ENCODE measurements at regions not wholly inside any gene's neighbourhood (a gene's known extent, or its start where the extent isn't known, plus 50 kb on each side); places are given as distances from the start of the nearest gene placed in this dataset.
"Not testable (repeated sequence)": the region's sequence is repeated elsewhere in the genome, so short reads cannot be mapped to it uniquely, and the experiment has no call there.

DNA sequence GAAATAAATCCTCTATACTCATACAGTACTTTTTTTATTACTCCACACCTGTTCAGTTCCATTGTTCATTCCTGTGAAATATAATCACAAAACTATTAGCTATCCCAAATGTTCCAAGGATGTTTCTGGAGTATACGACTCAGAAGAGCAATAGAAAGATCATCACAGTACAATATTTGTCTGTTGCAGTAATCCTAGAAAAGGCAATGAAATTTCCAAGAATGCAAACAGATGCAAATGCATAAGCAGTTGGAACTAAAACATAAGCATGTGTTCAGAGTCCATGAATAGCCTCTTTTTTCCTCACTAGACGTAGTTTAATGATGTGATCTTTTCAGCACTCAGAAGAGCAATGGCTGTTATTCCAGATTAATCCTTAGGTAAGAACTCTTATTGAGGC lies 55.2 kb downstream of the RTL3 start:
- Histone ChIP-seq H3K27me3 (ENCODE audit: control insufficient read depth, insufficient read depth, low read length) (no peaks in the 10 kb centered on the region), H3K36me3 (ENCODE audit: control insufficient read depth, insufficient read depth, low read length) (no peaks in the 10 kb centered on the region), H3K4me3 (ENCODE audit: low read depth, low read length) (no peak overlapping the region), H3K4me1 (ENCODE audit: control insufficient read depth, insufficient read depth, low read length) (no peaks in the 10 kb centered on the region), H3K9me3 (ENCODE audit: control insufficient read depth, insufficient read depth, low read length) (peaks cover 46% of the 10 kb centered on the region), H3K9ac (ENCODE audit: low read depth, low read length) (no peak overlapping the region), H3K27ac (ENCODE audit: low read depth, low read length) (no peak overlapping the region)

GRCh38 chrX:78595901-78596502 lies 63.1 kb downstream of the RTL3 start:
- no peak overlapping the region for H3K27ac ChIP-seq (ENCODE audit: low read depth, low read length)
- H3K4me3 ChIP-seq (ENCODE audit: low read depth, low read length): no peak overlapping the region
- H3K9ac ChIP-seq (ENCODE audit: low read depth, low read length): no peak overlapping the region
- no peaks in the 10 kb centered on the region for H3K27me3 ChIP-seq (ENCODE audit: control insufficient read depth, insufficient read depth, low read length)
- H3K36me3 ChIP-seq (ENCODE audit: control insufficient read depth, insufficient read depth, low read length): no peaks in the 10 kb centered on the region
- H3K4me1 ChIP-seq (ENCODE audit: control insufficient read depth, insufficient read depth, low read length): no peaks in the 10 kb centered on the region
- peaks cover 43% of the 10 kb centered on the region for H3K9me3 ChIP-seq (ENCODE audit: control insufficient read depth, insufficient read depth, low read length)

- no peak overlapping the region for H3K4me3 ChIP-seq (ENCODE audit: low read depth, low read length)
- H3K9me3 ChIP-seq (ENCODE audit: control insufficient read depth, insufficient read depth, low read length): peaks cover 31% of the 10 kb centered on the region
- no peaks in the 10 kb centered on the region for H3K4me1 ChIP-seq (ENCODE audit: control insufficient read depth, insufficient read depth, low read length)
- H3K27me3 ChIP-seq (ENCODE audit: control insufficient read depth, insufficient read depth, low read length): no peaks in the 10 kb centered on the region
- no peaks in the 10 kb centered on the region for H3K36me3 ChIP-seq (ENCODE audit: control insufficient read depth, insufficient read depth, low read length)
- no peak overlapping the region for H3K27ac ChIP-seq (ENCODE audit: low read depth, low read length)
- no peak overlapping the region for H3K9ac ChIP-seq (ENCODE audit: low read depth, low read length)
These were observed 65.4 kb downstream of the RTL3 start for GRCh38 chrX:78593701-78594100.

DNA sequence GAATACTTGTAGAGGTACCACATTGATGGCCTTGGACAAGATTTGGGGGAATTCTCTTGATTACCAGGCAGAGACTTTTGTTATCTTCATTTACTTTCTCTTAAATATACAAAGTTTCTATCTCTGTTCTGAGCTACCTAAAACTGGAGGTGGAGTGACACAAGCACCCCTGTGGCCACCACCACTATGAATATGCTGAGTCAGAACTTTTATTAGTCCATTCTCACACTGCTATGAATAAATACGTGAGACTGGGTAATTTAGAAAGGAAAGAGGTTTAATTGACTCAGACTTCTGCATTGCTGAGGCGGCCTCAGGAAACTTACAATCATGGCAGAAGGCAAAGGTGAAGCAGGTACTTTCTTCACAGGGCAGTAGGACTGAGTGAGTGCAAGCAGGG lies 67.1 kb downstream of the RTL3 start:
- no peaks in the 10 kb centered on the region for H3K36me3 ChIP-seq (ENCODE audit: control insufficient read depth, insufficient read depth, low read length)
- no peaks in the 10 kb centered on the region for H3K27me3 ChIP-seq (ENCODE audit: control insufficient read depth, insufficient read depth, low read length)
- H3K4me3 ChIP-seq (ENCODE audit: low read depth, low read length): no peak overlapping the region
- no peaks in the 10 kb centered on the region for H3K4me1 ChIP-seq (ENCODE audit: control insufficient read depth, insufficient read depth, low read length)
- H3K27ac ChIP-seq (ENCODE audit: low read depth, low read length): no peak overlapping the region
- no peak overlapping the region for H3K9ac ChIP-seq (ENCODE audit: low read depth, low read length)
- peaks cover 26% of the 10 kb centered on the region for H3K9me3 ChIP-seq (ENCODE audit: control insufficient read depth, insufficient read depth, low read length)

- H3K36me3 ChIP-seq (ENCODE audit: control insufficient read depth, insufficient read depth, low read length): no peaks in the 10 kb centered on the region
- H3K9ac ChIP-seq (ENCODE audit: low read depth, low read length): no peak overlapping the region
- no peak overlapping the region for H3K27ac ChIP-seq (ENCODE audit: low read depth, low read length)
- H3K4me3 ChIP-seq (ENCODE audit: low read depth, low read length): no peak overlapping the region
- peaks cover 49% of the 10 kb centered on the region for H3K9me3 ChIP-seq (ENCODE audit: control insufficient read depth, insufficient read depth, low read length)
- no peaks in the 10 kb centered on the region for H3K4me1 ChIP-seq (ENCODE audit: control insufficient read depth, insufficient read depth, low read length)
- H3K27me3 ChIP-seq (ENCODE audit: control insufficient read depth, insufficient read depth, low read length): no peaks in the 10 kb centered on the region
These were observed 84.8 kb downstream of the RTL3 start for GRCh38 chrX:78574306-78574705.

GRCh38 chrX:78573630-78574029 lies 85.5 kb downstream of the RTL3 start:
- Histone ChIP-seq H3K4me1 (ENCODE audit: control insufficient read depth, insufficient read depth, low read length) (no peaks in the 10 kb centered on the region), H3K4me3 (ENCODE audit: low read depth, low read length) (no peak overlapping the region), H3K9ac (ENCODE audit: low read depth, low read length) (no peak overlapping the region), H3K27ac (ENCODE audit: low read depth, low read length) (no peak overlapping the region), H3K9me3 (ENCODE audit: control insufficient read depth, insufficient read depth, low read length) (peaks cover 47% of the 10 kb centered on the region), H3K27me3 (ENCODE audit: control insufficient read depth, insufficient read depth, low read length) (no peaks in the 10 kb centered on the region), H3K36me3 (ENCODE audit: control insufficient read depth, insufficient read depth, low read length) (no peaks in the 10 kb centered on the region)

GRCh38 chrX:78571849-78572248 lies 87.3 kb downstream of the RTL3 start:
- H3K36me3 ChIP-seq (ENCODE audit: control insufficient read depth, insufficient read depth, low read length): no peaks in the 10 kb centered on the region
- H3K4me1 ChIP-seq (ENCODE audit: control insufficient read depth, insufficient read depth, low read length): no peaks in the 10 kb centered on the region
- H3K27ac ChIP-seq (ENCODE audit: low read depth, low read length): no peak overlapping the region
- H3K9me3 ChIP-seq (ENCODE audit: control insufficient read depth, insufficient read depth, low read length): peaks cover 45% of the 10 kb centered on the region
- H3K27me3 ChIP-seq (ENCODE audit: control insufficient read depth, insufficient read depth, low read length): no peaks in the 10 kb centered on the region
- no peak overlapping the region for H3K4me3 ChIP-seq (ENCODE audit: low read depth, low read length)
- no peak overlapping the region for H3K9ac ChIP-seq (ENCODE audit: low read depth, low read length)

GRCh38 chrX:78555401-78555980 lies 103.6 kb downstream of the RTL3 start:
- no peak overlapping the region for H3K27ac ChIP-seq (ENCODE audit: low read depth, low read length)
- H3K4me3 ChIP-seq (ENCODE audit: low read depth, low read length): no peak overlapping the region

GRCh38 chrX:78552628-78553027 lies 106.5 kb downstream of the RTL3 start:
- not testable (repeated sequence) for H3K9ac ChIP-seq (ENCODE audit: low read depth, low read length); H3K36me3 ChIP-seq (ENCODE audit: control insufficient read depth, insufficient read depth, low read length); H3K27ac ChIP-seq (ENCODE audit: low read depth, low read length); H3K4me1 ChIP-seq (ENCODE audit: control insufficient read depth, insufficient read depth, low read length); H3K4me3 ChIP-seq (ENCODE audit: low read depth, low read length); H3K27me3 ChIP-seq (ENCODE audit: control insufficient read depth, insufficient read depth, low read length)
- peaks cover 18% of the 10 kb centered on the region for H3K9me3 ChIP-seq (ENCODE audit: control insufficient read depth, insufficient read depth, low read length)

More at GRCh38 chrX:78555401-78555980, 103.6 kb downstream of the RTL3 start:
- Histone ChIP-seq H3K9ac (ENCODE audit: low read depth, low read length) (no peak overlapping the region), H3K4me1 (ENCODE audit: control insufficient read depth, insufficient read depth, low read length) (no peaks in the 10 kb centered on the region), H3K27me3 (ENCODE audit: control insufficient read depth, insufficient read depth, low read length) (no peaks in the 10 kb centered on the region), H3K9me3 (ENCODE audit: control insufficient read depth, insufficient read depth, low read length) (peaks cover 9% of the 10 kb centered on the region; the same call in 1 of the 2 replicates), H3K36me3 (ENCODE audit: control insufficient read depth, insufficient read depth, low read length) (no peaks in the 10 kb centered on the region)

- no peaks in the 10 kb centered on the region for H3K27me3 ChIP-seq (ENCODE audit: control insufficient read depth, insufficient read depth, low read length)
- peaks cover 61% of the 10 kb centered on the region for H3K9me3 ChIP-seq (ENCODE audit: control insufficient read depth, insufficient read depth, low read length)
- no peak overlapping the region for H3K27ac ChIP-seq (ENCODE audit: low read depth, low read length)
- no peaks in the 10 kb centered on the region for H3K36me3 ChIP-seq (ENCODE audit: control insufficient read depth, insufficient read depth, low read length)
- H3K4me1 ChIP-seq (ENCODE audit: control insufficient read depth, insufficient read depth, low read length): no peaks in the 10 kb centered on the region
- no peak overlapping the region for H3K4me3 ChIP-seq (ENCODE audit: low read depth, low read length)
- H3K9ac ChIP-seq (ENCODE audit: low read depth, low read length): no peak overlapping the region
These were observed 111.1 kb downstream of the RTL3 start for GRCh38 chrX:78548012-78548411.

GRCh38 chrX:78545233-78545632 lies 113.9 kb downstream of the RTL3 start:
- Histone ChIP-seq H3K27ac (ENCODE audit: low read depth, low read length) (no peak overlapping the region), H3K9ac (ENCODE audit: low read depth, low read length) (no peak overlapping the region), H3K4me3 (ENCODE audit: low read depth, low read length) (no peak overlapping the region), H3K4me1 (ENCODE audit: control insufficient read depth, insufficient read depth, low read length) (no peaks in the 10 kb centered on the region), H3K36me3 (ENCODE audit: control insufficient read depth, insufficient read depth, low read length) (no peaks in the 10 kb centered on the region), H3K27me3 (ENCODE audit: control insufficient read depth, insufficient read depth, low read length) (no peaks in the 10 kb centered on the region), H3K9me3 (ENCODE audit: control insufficient read depth, insufficient read depth, low read length) (peaks cover 87% of the 10 kb centered on the region)
